Neural crest cell (in vitro differentiated cells): ENCODE measurements at regions not wholly inside any gene's neighbourhood (a gene's known extent, or its start where the extent isn't known, plus 50 kb on each side); places are given as distances from the start of the nearest gene placed in this dataset.

ENCODE experiments used
- DNase-seq: peaks from one replicate; pipeline ENCODE4 v3.0.0; 2021; ENCODE audit warnings: low read depth, mixed read lengths, low spot score
- H3K27ac Mint-ChIP-seq: one replicate; pipeline ENCODE4 v1.8.0; 2021; ENCODE audit warnings: mild to moderate bottlenecking, mixed read lengths; ENCODE audit not compliant: unreplicated experiment
- H3K27me3 Mint-ChIP-seq: 2 replicates; pipeline ENCODE4 v1.8.0; 2021; ENCODE audit warnings: low read depth, mild to moderate bottlenecking, mixed read lengths
- H3K36me3 Mint-ChIP-seq: 2 replicates; pipeline ENCODE4 v1.8.0; 2021; ENCODE audit warnings: low read depth, mild to moderate bottlenecking, mixed read lengths
- H3K4me1 Mint-ChIP-seq: 2 replicates; pipeline ENCODE4 v1.8.0; 2021; ENCODE audit warnings: mixed read lengths
- H3K4me3 Mint-ChIP-seq: one replicate; pipeline ENCODE4 v1.8.0; 2021; ENCODE audit warnings: mild to moderate bottlenecking, mixed read lengths
- H3K9me3 Mint-ChIP-seq: 2 replicates; pipeline ENCODE4 v1.8.0; 2021; ENCODE audit warnings: mixed read lengths
- TF ChIP-seq, protein P1 (sequence below): fragments of 200-600 bp; sonication (generic); conservative IDR thresholded peaks from 2 replicates; pipeline ENCODE4 v1.5.0; 2021; ENCODE audit warnings: antibody characterized with exemption, mild to moderate bottlenecking

DNA sequence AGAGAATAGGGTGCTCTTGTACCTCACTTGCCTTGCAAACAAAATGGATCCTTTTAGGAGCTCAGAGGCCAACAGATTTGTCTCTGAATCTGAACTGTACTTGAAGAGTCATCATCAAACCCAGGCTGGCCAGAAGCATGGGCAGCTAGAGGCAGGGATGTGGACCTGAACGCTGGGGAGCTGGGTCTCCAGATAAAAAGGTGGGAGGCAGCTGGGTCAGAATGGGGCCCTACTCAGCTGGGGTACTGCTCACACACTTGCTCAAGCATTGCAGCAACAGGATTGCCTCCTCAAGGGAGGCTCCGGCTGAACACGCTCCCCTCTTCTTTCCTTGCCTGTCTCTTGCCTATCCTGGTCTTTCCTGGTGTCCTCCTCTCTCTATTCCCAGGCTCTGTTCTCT, 57.3 kb upstream of the SIX3 start:
- H3K4me3 Mint-ChIP-seq, result no peak overlapping the region
- no peaks in the 10 kb centered on the region for H3K9me3 Mint-ChIP-seq
- TF ChIP-seq, protein P1, sequence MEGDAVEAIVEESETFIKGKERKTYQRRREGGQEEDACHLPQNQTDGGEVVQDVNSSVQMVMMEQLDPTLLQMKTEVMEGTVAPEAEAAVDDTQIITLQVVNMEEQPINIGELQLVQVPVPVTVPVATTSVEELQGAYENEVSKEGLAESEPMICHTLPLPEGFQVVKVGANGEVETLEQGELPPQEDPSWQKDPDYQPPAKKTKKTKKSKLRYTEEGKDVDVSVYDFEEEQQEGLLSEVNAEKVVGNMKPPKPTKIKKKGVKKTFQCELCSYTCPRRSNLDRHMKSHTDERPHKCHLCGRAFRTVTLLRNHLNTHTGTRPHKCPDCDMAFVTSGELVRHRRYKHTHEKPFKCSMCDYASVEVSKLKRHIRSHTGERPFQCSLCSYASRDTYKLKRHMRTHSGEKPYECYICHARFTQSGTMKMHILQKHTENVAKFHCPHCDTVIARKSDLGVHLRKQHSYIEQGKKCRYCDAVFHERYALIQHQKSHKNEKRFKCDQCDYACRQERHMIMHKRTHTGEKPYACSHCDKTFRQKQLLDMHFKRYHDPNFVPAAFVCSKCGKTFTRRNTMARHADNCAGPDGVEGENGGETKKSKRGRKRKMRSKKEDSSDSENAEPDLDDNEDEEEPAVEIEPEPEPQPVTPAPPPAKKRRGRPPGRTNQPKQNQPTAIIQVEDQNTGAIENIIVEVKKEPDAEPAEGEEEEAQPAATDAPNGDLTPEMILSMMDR, result no peak
- DNase-seq, result no peak
- H3K27ac Mint-ChIP-seq, result no peak overlapping the region
- H3K27me3 Mint-ChIP-seq, result peaks cover 35% of the 10 kb centered on the region
- no peaks in the 10 kb centered on the region for H3K36me3 Mint-ChIP-seq
- no peaks in the 10 kb centered on the region for H3K4me1 Mint-ChIP-seq

DNA sequence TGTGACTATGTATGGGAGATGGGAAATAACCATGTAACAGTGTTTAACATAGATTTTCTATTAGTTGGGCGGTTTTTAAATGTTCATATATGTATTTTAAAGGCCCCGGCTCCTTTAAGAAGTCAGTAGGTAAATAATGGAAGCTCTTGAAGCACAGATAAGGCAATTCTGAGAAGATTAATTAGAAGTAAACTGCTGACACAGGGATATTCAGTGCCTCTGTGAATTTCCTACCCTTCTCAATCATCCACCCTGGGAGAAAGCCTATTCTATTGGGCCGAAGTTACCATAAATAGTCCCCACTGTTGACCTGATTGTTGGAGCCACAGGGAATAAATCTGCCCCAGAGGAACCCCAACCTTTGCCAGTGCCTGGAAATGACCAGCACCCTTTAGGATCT, 56.8 kb upstream of the SIX3 start:
- Mint-ChIP-seq H3K4me1 (no peaks in the 10 kb centered on the region), H3K27ac (no peak overlapping the region), H3K36me3 (no peaks in the 10 kb centered on the region), H3K9me3 (no peaks in the 10 kb centered on the region), H3K4me3 (no peak overlapping the region), H3K27me3 (peaks cover 35% of the 10 kb centered on the region)
- TF ChIP-seq, protein P1, result no peak
- DNase-seq, result no peak

DNA sequence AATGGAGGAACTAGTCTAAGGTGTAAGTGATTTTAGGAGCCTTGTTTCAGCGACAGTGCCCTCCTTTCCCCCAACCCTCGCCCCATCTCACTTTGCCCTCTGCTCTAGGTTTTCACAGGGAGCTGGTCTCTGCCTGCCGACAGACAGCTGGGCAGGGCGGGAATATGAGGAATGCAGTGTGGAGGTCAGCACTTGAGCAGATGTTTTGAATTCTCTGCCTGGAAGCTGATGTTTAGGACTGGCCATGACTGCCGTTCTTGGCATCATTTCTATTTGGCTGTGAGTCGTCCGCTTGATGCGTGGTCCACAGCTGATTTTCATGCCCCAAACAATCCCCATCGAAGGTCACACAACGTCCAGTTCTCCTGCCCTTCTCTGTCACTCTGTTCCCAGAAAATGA, 55.1 kb upstream of the SIX3 start:
- Mint-ChIP-seq H3K27ac (no peak overlapping the region), H3K27me3 (peaks cover 32% of the 10 kb centered on the region), H3K9me3 (peaks cover 5% of the 10 kb centered on the region), H3K36me3 (no peaks in the 10 kb centered on the region), H3K4me3 (no peak overlapping the region), H3K4me1 (no peaks in the 10 kb centered on the region)
- no peak for DNase-seq
- TF ChIP-seq, protein P1, result no peak

DNA sequence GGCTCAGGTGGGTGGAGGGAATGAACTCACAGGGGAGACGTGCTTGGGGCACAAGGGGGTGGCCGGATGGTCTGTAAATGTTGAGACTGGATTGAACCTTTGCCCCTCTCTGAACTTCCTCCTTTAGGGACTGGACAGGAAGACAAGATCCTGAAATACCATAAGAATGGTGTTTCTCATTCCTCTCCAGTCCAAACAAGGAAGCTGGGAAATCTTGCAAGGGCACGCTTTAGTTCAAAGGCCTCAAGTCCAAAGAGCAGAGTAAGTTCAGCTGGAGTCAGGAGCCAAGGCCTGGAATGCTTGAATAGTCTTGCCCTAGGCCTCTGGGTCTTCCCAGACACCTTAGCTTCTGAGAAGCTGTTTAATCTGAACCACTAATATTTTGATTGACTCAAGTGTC, 52.4 kb upstream of the SIX3 start:
- Mint-ChIP-seq H3K9me3 (peaks cover 12% of the 10 kb centered on the region), H3K4me1 (no peaks in the 10 kb centered on the region), H3K36me3 (peaks cover 5% of the 10 kb centered on the region), H3K27ac (no peak overlapping the region), H3K27me3 (peaks cover 31% of the 10 kb centered on the region), H3K4me3 (no peak overlapping the region)
- TF ChIP-seq, protein P1, result no peak
- no peak for DNase-seq
